MV-4-11 (cell line): ENCODE measurements at regions not wholly inside any gene's neighbourhood (a gene's known extent, or its start where the extent isn't known, plus 50 kb on each side); places are given as distances from the start of the nearest gene placed in this dataset.
A peak's percentile ranks its signal among the peaks of the same experiment; 100 is the strongest.

ENCODE experiments used
- DNase-seq: peaks from one replicate; lab custom pipeline; 2025; lab: John Stamatoyannopoulos, UW

DNA sequence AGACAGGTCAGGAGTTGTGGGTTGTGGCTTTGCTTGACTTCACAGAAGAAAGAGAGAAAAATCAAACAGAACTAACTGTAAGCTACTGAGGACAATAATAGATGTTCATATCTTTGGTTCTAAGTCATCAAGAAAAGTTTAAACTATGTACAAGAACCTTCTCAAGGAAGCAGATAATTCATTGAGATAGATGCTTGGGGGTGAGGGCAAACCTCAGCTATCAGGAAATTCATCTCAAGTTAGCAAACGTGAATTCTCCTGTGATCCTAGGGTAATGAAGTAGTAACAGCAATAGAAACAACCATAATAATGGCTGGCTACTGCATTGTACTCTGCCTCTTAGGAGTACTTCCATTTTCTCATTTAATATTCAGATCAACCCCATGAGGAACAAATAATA, 506.2 kb downstream of the PLPP3 start:
- DNase-seq: no peak

DNA sequence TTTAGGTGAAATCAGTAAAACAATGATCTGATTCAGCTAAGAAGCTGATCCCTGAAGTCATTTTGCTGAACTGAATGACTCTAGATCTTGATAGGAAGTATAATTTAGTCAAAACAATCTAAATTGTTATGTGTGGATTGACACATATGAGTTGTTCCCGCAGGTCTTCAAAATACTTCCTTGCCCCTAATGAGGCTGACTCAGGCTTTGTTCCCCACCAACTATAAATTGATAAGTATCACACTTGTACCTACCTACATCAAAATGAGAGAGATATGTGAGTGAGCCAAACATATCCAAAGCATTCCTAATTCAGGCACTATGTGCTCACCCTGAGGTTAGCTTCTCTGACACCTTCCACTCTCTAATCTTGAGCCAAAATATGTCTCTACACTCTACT, 507.1 kb downstream of the PLPP3 start:
- no peak for DNase-seq

- DNase-seq: no peak
Observed at GRCh38 chr1:56071351-56071750, 508.0 kb downstream of the PLPP3 start.

GRCh38 chr1:56070601-56071000, 508.8 kb downstream of the PLPP3 start:
- no peak for DNase-seq

- DNase-seq: no peak
Observed at GRCh38 chr1:56069824-56070223, 509.5 kb downstream of the PLPP3 start.

DNA sequence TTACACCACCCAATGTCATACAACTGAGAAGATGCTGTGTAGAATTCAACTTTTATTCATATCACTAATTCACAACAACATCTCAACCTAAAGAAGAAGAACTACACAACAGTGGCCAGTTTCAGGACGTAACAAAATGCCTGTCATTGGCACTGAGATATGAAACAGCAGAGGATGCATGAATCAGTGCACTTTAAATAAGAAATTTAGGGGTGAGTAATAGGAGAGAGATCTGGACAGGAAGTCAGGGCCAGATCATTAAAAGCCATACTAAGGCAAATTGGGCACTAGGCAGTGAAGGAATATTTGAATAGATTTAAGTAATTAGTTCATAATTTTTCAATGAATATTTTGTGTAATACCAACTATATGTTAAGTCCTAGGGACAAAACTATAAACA, 510.5 kb downstream of the PLPP3 start:
- DNase-seq: no peak

- DNase-seq: no peak
Observed at GRCh38 chr1:56068210-56068609, 511.2 kb downstream of the PLPP3 start.

GRCh38 chr1:56065729-56066128, 513.6 kb downstream of the PLPP3 start:
- no peak for DNase-seq

GRCh38 chr1:56064705-56065104, 514.7 kb downstream of the PLPP3 start:
- DNase-seq: no peak

DNA sequence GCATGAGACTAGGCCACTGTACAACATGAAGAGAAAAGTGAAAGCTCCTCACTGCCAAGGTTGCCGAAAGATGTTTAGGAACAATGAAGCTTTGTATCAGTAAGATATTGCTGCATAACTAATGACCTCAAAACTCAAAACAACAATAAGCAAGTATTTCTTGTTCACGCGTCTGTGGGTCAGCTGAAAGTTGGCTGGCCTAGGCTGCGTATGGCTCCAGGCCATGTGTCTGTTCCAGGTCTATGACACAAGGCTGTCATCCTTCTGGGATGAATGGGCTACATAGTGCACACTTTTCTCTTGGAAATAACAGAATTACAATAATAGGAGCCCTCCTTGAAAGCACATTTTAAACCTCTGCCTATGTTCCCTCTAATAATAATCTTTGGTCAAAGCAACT, 515.9 kb downstream of the PLPP3 start:
- no peak for DNase-seq

GRCh38 chr1:56062625-56063024, 516.7 kb downstream of the PLPP3 start:
- no peak for DNase-seq

DNA sequence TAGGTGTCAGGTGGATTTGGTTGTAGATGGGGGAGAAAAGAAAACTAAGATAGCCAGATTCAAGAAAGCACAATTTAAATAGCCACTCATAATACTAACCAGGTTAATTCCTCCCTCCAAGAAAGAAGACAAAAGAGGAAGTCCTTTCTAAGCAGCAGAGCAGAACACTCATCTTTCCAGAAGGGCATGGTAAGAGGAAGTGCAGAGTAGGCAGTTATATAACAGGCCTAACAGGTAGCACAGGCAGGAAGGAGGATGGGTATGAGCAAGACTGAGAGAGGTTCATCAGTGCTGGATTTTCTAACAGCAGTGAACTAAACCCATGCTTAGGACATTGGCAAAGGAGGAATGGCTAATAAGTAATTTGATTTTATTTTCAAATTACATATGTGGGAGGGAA, 517.5 kb downstream of the PLPP3 start:
- DNase-seq: peak; percentile 60

DNA sequence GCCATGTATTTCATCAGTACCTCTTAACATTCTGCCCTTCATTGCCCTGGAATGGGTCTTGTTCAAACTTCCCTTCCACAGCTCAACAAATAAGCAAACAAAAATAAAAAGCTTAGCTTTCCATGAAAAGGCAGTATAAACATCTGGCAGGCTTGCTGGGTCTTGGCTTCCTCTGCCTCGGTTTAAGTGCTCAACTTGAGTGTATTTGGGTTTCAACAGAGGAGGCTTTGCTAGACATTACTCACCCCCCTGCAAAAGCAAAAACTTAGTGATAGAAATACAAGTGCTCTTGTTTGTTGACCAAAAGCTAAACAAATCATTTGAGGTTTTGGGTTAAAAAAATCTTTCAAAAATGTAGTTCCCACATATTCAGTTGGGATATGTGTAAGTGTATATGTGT, 518.5 kb downstream of the PLPP3 start:
- no peak for DNase-seq

DNA sequence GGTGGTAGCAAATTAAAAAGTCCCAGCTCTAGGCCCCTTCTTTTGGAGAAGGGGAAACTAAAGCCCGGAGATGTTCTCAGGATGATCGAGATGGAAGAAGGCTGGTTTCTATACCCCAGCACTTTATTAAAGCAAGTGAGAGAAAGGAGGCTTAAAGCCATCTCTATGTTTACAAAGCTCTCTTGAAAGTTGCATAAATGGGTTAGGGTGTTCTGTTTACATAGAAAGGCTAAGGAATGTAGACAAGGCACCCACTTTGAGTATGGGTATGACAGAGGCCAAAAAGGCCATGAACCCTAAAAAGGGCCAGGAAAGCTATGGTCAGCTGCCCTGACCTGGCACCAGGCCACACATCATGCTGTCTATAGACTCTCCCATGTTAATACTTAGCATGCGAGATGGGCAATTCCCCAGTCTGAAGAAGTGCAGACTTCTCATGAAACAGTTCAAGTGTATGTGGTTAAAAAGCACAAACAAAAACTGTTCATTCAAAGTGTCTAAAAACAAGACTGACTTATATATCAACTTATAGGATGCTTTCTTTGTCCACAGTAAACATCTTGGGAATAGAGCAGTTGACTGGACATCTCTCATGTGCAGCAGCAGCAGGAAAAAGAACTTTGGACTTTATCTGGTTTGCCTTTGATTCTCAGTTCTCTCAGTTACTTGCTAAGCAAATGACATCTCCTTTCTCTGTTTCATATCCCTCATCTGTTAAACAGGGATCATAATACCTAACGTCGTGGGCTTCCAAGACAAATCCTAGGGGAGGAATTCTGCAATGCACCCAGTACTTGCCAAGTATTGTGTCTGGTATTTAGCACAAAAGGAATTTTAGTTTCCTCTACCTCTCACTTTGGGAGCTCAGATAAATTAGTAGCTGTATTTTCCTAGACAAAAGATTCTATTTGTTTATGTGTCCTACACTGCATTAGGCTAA, 521.6 kb downstream of the PLPP3 start:
- no peak for DNase-seq

GRCh38 chr1:56056438-56057287, 522.7 kb downstream of the PLPP3 start:
- no peak for DNase-seq

DNA sequence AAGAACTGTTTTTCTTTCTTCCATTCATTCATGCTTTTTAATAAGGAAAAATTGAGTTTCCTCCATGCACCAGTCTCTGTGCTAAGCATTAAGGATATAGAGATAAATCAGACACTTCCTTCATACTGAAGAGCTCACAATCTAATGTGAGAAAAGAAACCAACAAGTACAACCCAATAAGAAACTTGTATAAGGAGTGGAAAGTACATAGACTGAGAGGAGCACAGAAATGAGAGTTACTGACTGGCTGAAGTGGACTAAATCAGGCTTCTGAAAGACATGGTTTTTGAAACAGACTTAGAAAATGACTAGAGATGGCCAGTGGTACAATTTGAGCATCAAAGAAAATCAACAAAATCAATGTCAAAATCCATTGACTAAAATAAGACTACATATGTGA, 524.4 kb downstream of the PLPP3 start:
- DNase-seq: no peak

- DNase-seq: no peak
Observed at GRCh38 chr1:56052041-56052440, 527.3 kb downstream of the PLPP3 start.

GRCh38 chr1:56050911-56051310, 528.5 kb downstream of the PLPP3 start:
- no peak for DNase-seq

DNA sequence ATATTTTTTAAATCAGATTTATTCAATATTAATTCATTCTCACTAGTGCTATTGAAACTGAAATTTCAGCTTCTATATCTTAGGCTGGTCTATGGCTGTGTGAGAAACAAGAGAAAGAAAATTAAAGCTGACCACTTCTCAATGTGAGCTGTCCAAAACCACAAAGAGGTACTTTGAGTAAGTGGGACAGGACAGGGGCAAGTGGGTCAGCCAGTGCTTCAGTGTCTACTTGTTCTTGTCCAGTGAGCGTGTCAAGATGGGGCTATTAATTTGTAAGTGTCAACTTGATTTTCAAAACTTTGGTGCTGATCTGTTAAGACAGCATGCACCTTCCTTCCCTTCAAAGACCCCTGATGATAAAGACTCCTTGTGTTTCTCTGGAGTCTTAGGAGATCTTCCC, 533.9 kb downstream of the PLPP3 start:
- no peak for DNase-seq

DNA sequence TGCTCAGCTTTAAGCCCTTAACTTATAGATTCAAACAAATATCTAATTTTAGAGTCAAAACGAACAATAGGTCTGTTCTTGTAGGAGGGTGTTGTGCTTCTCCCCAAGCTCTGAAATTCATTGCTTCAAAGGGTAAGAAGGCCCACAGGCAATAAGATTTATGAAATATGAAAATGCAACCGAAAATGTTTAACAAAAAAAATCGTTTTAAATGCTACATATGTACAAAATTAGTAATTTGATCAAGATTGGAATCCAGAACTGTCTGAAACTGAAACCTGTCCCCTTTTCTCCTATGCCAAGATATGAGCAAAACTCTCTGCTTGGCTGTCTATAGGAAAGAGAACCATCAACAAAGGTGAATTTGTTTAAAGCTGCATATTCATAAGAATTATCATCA, 534.3 kb downstream of the PLPP3 start:
- no peak for DNase-seq

- DNase-seq: no peak
Observed at GRCh38 chr1:56036479-56036878, 542.9 kb downstream of the PLPP3 start.

GRCh38 chr1:56034847-56035481, 544.4 kb downstream of the PLPP3 start:
- DNase-seq: no peak

DNA sequence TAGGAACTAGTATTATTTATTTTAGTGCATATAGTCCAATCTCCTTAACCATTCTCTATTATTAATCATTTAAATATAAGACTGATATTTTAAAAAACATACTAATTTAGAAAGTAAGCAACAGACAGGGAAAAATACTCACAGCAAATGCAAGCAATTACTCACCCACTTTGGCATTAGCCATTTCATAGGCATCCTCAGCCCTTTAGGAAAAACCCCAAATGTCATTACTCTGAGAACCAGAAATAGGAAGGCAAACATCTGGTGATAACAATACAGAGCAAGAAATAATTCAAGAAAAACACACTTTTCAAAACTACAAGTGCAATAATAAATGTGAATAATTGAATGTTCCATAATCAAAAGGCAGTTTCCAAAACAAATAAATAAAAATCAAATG, 545.1 kb downstream of the PLPP3 start:
- no peak for DNase-seq
